HG02798 (cell line): ENCODE measurements at regions not wholly inside any gene's neighbourhood (a gene's known extent, or its start where the extent isn't known, plus 50 kb on each side); places are given as distances from the start of the nearest gene placed in this dataset.

Experiments
- ATAC-seq: cut with Tn5 transposase; IDR thresholded peaks from one replicate; pipeline ENCODE4 v1.9.1; 2021; ENCODE audit warnings: mild to moderate bottlenecking; ENCODE audit not compliant: unreplicated experiment, poor library complexity

- no peak for ATAC-seq
These were observed 131.9 kb downstream of the ASB1 start for GRCh38 chr2:238558456-238559099.

DNA sequence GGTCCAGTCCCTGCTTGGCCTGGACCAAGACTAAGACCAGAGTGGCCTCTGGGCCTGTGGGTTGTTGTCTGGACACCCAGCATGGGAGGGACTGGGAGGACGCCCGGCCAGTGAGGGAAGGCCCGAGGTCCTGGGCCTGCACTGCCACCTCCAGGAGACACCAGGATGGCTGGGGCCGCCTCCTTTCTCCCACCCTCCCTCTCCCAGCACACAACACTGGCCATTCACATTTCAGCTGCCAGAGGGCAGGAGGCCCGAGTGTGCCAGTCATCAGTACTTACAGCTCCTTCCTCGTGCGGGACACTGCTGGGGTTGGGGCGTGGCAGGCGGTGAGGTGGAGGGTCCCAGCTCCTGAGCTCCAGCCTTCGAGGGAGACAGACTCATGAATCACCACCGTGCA, 133.5 kb downstream of the ASB1 start:
- no peak for ATAC-seq

DNA sequence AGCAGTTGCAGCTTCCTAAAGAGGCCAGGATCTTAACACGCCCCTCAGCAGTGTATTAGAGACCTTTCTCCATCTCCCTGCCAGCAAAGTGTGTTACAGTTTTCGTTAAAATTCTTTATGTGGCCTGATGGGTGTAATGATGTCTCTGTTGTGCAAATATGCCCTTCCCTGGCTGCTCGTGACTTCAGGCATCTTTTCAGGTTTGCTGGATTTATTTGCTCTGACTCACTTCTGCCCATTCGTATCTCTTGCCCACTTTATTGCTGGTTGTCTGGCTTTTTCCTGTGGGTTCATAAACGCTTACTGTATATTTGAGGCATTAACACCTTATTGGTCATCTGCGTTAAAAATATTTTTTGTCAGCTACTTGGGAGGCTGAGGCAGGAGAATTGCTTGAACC, 134.5 kb downstream of the ASB1 start:
- ATAC-seq = no peak

- ATAC-seq = no peak
These were observed 135.7 kb downstream of the ASB1 start for GRCh38 chr2:238562446-238562845.

DNA sequence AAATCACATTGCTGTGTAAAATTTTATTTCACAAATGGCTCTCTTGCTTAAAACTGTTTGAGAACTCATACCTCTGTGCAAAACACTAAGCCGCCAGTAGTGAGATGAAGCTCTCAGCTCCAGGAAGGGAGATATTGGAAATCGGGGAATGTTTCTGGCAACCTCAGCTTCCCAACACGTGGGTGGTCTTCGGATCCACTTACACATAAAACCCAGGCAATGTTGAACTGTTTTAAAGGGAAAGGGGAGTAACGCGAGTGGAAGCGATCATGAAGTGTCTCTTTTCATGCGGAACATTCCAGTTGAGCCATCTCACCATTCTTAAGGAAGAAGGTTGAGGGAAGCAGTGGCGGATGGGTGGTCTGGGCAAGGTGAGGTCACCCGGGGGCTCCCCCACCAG, 136.8 kb downstream of the ASB1 start:
- no peak for ATAC-seq

DNA sequence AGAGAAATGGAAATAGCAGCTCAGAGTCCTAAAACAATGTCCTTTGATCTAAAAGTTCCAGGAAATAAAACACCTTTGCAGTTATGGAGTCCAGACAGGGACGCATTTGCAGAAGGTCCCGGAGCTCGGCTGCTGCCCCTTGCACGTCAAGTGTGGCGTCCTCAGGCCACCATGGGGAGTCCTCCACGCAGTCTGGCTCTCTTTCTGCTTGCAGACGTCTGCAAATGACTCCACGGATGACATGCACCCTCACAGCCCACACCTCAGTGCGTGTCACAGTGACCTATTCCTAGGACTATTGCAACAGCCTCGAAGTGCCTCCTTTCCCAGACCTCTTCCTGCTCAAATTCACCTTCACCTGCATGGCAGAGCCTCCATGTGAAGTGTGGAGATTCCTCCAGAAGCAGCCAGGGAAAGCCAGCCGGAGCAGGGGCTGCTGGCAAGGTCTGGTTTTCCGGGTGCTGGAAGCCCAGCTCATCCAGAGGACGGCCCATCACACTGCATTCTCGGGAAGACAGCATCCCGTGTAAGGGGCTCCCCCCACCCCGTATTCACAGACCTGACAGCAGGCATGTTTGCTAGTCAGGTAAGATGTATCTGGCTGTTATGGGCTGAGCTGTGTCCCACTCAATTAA, 137.7 kb downstream of the ASB1 start:
- no peak for ATAC-seq

DNA sequence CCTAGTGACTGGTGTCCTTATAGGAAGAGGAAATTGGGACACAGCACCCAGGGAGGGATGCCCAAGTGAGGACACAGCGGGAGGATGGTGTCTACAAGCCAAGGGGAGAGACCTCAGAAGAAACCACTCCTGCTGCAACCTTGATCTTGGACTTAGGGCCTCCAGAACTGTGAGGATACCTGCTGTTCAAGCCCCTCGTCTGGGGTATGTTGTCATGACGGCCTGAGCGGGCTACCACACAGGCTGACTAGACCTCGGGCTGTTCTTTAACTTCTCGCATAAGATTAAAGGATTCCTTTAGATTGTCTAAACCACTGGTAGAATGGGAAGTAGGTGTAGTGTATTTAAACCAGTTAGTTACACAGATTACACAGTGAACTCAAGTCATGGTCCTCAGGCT, 138.3 kb downstream of the ASB1 start:
- no peak for ATAC-seq

GRCh38 chr2:238566001-238566645, 139.4 kb downstream of the ASB1 start:
- no peak for ATAC-seq

DNA sequence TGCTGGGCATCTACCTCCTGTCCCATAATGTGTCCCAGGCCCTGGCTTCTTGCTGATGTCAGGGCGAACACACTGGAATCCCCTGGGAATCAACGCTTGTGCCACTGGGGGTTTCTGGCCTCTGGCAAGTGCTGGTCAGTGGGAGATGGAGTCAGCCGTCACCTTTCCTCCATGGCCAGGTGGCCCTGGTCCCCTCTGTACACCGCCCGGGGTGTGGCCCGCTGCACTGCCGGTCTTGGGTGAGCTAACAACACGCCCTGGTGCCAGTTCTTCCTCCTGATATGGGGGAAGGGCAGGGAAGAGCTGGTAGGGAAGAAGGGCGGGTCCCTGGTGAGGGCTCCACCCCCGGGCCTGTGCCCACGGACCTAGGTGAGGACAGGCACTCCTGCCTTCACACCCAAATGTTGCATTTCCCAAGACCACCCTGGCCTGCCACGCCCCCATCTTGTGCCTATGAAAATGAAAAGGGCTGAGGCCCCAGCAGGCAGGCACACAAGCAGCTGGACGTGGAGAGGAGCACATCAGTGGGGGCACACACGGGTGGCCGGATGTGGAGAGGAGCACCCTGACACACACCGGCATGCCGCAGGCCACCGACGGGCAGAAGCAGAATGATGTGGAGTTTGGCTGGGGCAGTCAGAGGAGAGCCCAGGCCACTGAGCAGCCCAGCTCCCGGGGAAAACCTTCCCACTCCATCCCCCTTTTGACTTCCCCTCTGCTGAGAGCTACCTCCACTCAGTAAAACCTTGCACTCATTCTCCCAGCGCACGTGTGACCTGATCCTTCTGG, 140.5 kb downstream of the ASB1 start:
- no peak for ATAC-seq

DNA sequence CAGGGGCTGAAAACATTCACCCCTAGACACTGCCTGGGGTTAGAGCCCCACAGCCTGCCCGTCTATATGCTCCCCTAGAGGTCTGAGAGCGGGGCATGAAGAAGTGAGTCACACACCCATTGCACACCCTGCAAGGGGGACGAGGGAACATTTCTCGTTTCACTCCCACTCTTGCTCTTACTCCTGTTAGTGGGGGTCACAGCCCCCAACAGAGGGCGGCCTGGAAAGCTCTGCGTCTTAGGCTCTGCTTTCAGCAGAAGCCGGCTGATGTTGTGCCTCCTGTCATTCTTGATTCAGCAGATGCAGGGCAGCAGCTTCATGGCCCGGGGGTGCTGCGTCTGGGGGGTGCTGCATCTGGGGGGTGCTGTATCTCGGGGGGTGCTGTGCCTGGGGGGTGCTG, 141.3 kb downstream of the ASB1 start:
- no peak for ATAC-seq

DNA sequence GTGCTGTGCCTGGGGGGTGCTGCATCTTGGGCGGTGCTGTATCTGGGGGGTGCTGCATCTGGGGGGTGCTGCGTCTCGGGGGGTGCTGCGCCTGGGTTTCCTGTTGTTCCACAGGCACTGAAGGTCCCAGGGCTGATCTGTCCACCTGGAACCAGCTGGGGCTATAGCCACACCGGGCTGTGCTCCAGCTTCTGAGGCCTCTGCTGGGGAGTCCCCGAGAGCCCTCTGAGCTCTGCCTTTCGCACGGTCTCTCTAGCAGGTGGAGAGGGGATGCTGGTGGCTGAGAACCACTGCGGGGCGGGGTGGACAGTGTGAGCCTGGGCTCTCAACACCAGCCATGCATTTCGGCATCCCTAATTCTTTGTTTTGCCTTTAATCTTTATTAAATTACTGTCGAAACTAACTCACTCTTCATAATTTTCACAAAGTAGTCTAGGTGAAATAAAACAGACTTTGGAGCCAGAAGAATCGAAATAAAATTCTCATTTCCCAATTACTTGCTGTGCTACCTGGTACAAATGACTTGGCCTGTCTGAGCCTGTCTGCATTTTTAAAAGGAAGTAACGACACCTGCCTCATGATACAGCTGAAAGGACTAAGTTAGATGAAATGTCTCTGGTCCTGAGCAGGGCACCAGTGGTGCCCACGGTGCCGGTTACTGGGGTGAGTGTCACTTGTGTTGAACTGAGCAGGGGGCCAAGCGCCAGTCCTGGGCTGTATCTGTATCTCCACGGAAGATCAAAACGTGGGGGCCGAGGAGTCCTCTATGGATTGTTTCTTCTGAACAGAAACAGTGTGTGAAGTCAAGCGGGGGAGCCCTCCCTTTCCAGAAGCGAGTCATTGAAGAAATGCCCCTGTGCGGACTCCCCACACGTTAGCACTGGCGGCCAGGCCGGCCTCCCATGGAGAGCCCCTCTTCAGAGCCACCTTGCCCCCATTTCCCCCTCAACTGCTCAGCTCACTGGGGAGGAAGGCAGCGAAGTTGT, 142.0 kb downstream of the ASB1 start:
- ATAC-seq = no peak

GRCh38 chr2:238569507-238570195, 142.9 kb downstream of the ASB1 start:
- ATAC-seq = no peak

DNA sequence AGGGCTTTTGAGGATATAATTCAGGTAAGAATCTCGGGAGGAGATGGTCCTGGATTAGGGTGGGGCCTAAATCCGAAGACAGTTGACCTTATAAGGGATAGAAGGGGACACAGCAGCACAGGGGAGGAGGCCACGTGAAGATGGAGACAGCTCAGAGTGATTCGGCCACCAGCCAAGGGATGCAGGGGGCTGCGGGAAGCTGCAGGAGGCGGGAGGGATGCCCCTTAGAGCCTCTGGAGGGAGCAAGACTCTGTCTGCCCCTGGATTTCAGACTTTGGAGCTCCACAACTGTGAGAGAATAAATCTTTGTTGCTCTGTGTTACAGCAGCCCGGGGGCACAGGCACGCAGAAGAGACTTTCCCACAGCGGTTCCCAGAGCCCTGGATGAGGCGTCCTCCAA, 143.7 kb downstream of the ASB1 start:
- no peak for ATAC-seq

- ATAC-seq = no peak
These were observed 144.2 kb downstream of the ASB1 start for GRCh38 chr2:238570926-238571325.

DNA sequence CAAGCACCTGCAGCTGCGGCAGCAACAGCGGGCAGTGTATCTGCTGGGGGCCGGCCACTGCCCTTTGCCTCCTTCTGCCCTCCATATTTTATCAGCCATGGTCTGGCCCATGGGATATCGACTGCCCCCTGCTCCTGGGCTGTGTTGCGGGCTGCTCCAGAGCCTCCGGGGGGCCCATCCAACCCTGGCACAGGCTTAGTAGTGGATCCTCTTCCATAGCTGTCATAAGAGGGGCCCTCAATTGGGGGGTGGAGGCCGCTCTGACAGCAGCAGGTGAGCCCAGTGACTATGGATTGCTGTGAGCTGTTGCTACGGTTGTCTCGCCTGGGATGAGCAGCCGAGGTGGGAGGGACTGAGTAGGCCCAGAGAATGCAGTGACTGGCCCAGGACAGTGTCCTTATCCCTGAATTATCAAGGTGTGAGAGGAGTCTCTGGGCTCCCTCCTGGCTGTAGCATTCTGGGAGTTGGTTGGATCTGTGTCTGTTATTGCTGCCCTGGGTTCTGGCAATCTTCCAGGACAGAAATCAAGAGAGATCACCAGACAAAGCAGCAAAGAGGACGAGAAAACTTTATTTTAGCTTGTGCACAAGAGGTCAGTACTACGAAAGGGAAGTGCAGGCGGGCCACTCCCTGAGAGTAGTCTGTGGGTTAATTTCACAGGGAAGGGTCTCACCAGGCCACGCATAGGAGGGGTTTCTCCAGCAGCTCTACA, 145.1 kb downstream of the ASB1 start:
- no peak for ATAC-seq

GRCh38 chr2:238573065-238573778, 146.5 kb downstream of the ASB1 start:
- ATAC-seq = peak; percentile 50

DNA sequence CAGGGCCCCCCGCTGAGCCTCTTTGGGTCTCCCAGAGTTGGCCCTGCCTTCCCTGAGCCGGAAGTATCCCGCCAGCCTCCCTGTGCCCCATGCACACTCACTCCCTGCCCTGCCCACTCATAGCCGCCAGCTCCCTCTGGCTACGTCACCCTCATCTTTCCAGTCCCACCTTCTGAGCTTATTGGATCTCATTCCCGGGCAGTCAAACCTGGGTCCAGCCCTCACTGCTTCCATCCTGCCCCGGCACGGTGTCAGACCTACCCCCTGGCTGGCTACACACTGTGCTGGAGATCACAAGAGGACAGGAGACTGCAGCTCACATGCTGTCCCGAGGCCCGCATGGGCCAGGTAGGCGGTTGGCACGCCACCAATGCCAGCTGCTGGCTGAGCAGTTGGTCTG, 147.2 kb downstream of the ASB1 start:
- ATAC-seq = no peak
